ENCODE measurements at regions not wholly inside any gene's neighbourhood (a gene's known extent, or its start where the extent isn't known, plus 50 kb on each side); places are given as distances from the start of the nearest gene placed in this dataset.

GRCh38 chr11:69997352-69997751 is 80.8 kb upstream of the ANO1 start:
- H3K36me3 ChIP-seq (ENCODE audit: low read length) = no peaks in the 10 kb centered on the region
- no peaks in the 10 kb centered on the region for H4K20me1 ChIP-seq (ENCODE audit: low read depth, low read length)
- H3K79me2 ChIP-seq (ENCODE audit: insufficient read depth, low read length) = no peaks in the 10 kb centered on the region
- H3K27me3 ChIP-seq (ENCODE audit: low read length) = no peaks in the 10 kb centered on the region
- no peak overlapping the region for H3K27ac ChIP-seq (ENCODE audit: low read depth, low read length)
- no peak for TF ChIP-seq EZH2phosphoT487 (conservative IDR thresholded peaks at IDR 0.05; ENCODE audit: low read length)
- no peaks in the 10 kb centered on the region for H3K9me3 ChIP-seq (ENCODE audit: insufficient read depth, low read length)
- H3K4me2 ChIP-seq (ENCODE audit: low read depth, low read length, poor library complexity, severe bottlenecking) = no peak overlapping the region
- H3K9me2 ChIP-seq (replicated peaks; ENCODE audit: insufficient read depth, low read length) = no peaks in the 10 kb centered on the region
- no peaks in the 10 kb centered on the region for H3F3A ChIP-seq (ENCODE audit: insufficient read depth)
- H2AFZ ChIP-seq (ENCODE audit: low read depth, low read length, severe bottlenecking) = no peak overlapping the region
- H3K4me3 ChIP-seq (ENCODE audit: insufficient read depth, low read length, poor library complexity, severe bottlenecking) = no peak overlapping the region
- H3K9ac ChIP-seq (ENCODE audit: low read length) = no peak overlapping the region

- TF ChIP-seq EZH2phosphoT487 (conservative IDR thresholded peaks at IDR 0.05; ENCODE audit: low read length) = no peak
- no peak for TF ChIP-seq CTCF (IDR thresholded peaks at IDR 0.05; ENCODE audit: insufficient read depth, low read length, poor library complexity, severe bottlenecking)
- no peaks in the 10 kb centered on the region for H3K79me2 ChIP-seq (ENCODE audit: insufficient read depth, low read length)
- H3K27me3 ChIP-seq (ENCODE audit: low read length) = no peaks in the 10 kb centered on the region
- H4K20me1 ChIP-seq (ENCODE audit: low read depth, low read length) = no peaks in the 10 kb centered on the region
- H3K4me3 ChIP-seq (ENCODE audit: insufficient read depth, low read length, poor library complexity, severe bottlenecking) = no peak overlapping the region
- H3K4me2 ChIP-seq (ENCODE audit: low read depth, low read length, poor library complexity, severe bottlenecking) = no peak overlapping the region
- H2AFZ ChIP-seq (ENCODE audit: low read depth, low read length, severe bottlenecking) = no peak overlapping the region
- H3K36me3 ChIP-seq (ENCODE audit: low read length) = no peaks in the 10 kb centered on the region
- H3K9ac ChIP-seq (ENCODE audit: low read length) = no peak overlapping the region
- no peak overlapping the region for H3K27ac ChIP-seq (ENCODE audit: low read depth, low read length)
- no peaks in the 10 kb centered on the region for H3F3A ChIP-seq (ENCODE audit: insufficient read depth)
- H3K9me3 ChIP-seq (ENCODE audit: insufficient read depth, low read length) = no peaks in the 10 kb centered on the region
- H3K9me2 ChIP-seq (replicated peaks; ENCODE audit: insufficient read depth, low read length) = no peaks in the 10 kb centered on the region
Measured at GRCh38 chr11:69999721-70000120, 78.4 kb upstream of the ANO1 start.

GRCh38 chr11:70000228-70000627 is 77.9 kb upstream of the ANO1 start:
- Histone ChIP-seq H3F3A (ENCODE audit: insufficient read depth) (no peaks in the 10 kb centered on the region), H3K9me2 (replicated peaks; ENCODE audit: insufficient read depth, low read length) (no peaks in the 10 kb centered on the region), H3K36me3 (ENCODE audit: low read length) (no peaks in the 10 kb centered on the region), H3K9me3 (ENCODE audit: insufficient read depth, low read length) (no peaks in the 10 kb centered on the region), H4K20me1 (ENCODE audit: low read depth, low read length) (no peaks in the 10 kb centered on the region), H3K4me2 (ENCODE audit: low read depth, low read length, poor library complexity, severe bottlenecking) (no peak overlapping the region), H3K4me3 (ENCODE audit: insufficient read depth, low read length, poor library complexity, severe bottlenecking) (no peak overlapping the region), H2AFZ (ENCODE audit: low read depth, low read length, severe bottlenecking) (no peak overlapping the region), H3K9ac (ENCODE audit: low read length) (no peak overlapping the region), H3K27me3 (ENCODE audit: low read length) (no peaks in the 10 kb centered on the region), H3K79me2 (ENCODE audit: insufficient read depth, low read length) (no peaks in the 10 kb centered on the region), H3K27ac (ENCODE audit: low read depth, low read length) (no peak overlapping the region)
- TF ChIP-seq EZH2phosphoT487 (conservative IDR thresholded peaks at IDR 0.05; ENCODE audit: low read length) (no peak), CTCF (IDR thresholded peaks at IDR 0.05; ENCODE audit: insufficient read depth, low read length, poor library complexity, severe bottlenecking) (no peak)

GRCh38 chr11:70001246-70001645 is 76.9 kb upstream of the ANO1 start:
- TF ChIP-seq CTCF (IDR thresholded peaks at IDR 0.05; ENCODE audit: insufficient read depth, low read length, poor library complexity, severe bottlenecking) = no peak
- no peak for TF ChIP-seq EZH2phosphoT487 (conservative IDR thresholded peaks at IDR 0.05; ENCODE audit: low read length)
- Histone ChIP-seq H3K9me3 (ENCODE audit: insufficient read depth, low read length) (no peaks in the 10 kb centered on the region), H3K4me3 (ENCODE audit: insufficient read depth, low read length, poor library complexity, severe bottlenecking) (no peak overlapping the region), H3K36me3 (ENCODE audit: low read length) (no peaks in the 10 kb centered on the region), H3F3A (ENCODE audit: insufficient read depth) (no peaks in the 10 kb centered on the region), H4K20me1 (ENCODE audit: low read depth, low read length) (no peaks in the 10 kb centered on the region), H3K27ac (ENCODE audit: low read depth, low read length) (no peak overlapping the region), H3K9me2 (replicated peaks; ENCODE audit: insufficient read depth, low read length) (no peaks in the 10 kb centered on the region), H3K4me2 (ENCODE audit: low read depth, low read length, poor library complexity, severe bottlenecking) (no peak overlapping the region), H2AFZ (ENCODE audit: low read depth, low read length, severe bottlenecking) (no peak overlapping the region), H3K27me3 (ENCODE audit: low read length) (no peaks in the 10 kb centered on the region), H3K79me2 (ENCODE audit: insufficient read depth, low read length) (no peaks in the 10 kb centered on the region), H3K9ac (ENCODE audit: low read length) (no peak overlapping the region)
